ENCODE measurements at regions not wholly inside any gene's neighbourhood (a gene's known extent, or its start where the extent isn't known, plus 50 kb on each side); places are given as distances from the start of the nearest gene placed in this dataset.

GRCh38 chr10:78684947-78685346 is 383.8 kb upstream of the ZMIZ1 start:
- no peaks in the 10 kb centered on the region for H3F3A ChIP-seq (ENCODE audit: insufficient read depth, low read length)
- H4K20me1 ChIP-seq (ENCODE audit: insufficient read depth, low read length), result no peaks in the 10 kb centered on the region
- H3K4me1 ChIP-seq (ENCODE audit: insufficient read depth, low read length, severe bottlenecking), result no peaks in the 10 kb centered on the region
- no peak overlapping the region for H3K27ac ChIP-seq (ENCODE audit: low read depth, low read length, poor library complexity, severe bottlenecking)
- H3K27me3 ChIP-seq (ENCODE audit: insufficient read depth, low read length), result no peaks in the 10 kb centered on the region
- no peaks in the 10 kb centered on the region for H3K79me2 ChIP-seq (ENCODE audit: insufficient read depth, low read length)
- no peaks in the 10 kb centered on the region for H3K9me2 ChIP-seq (ENCODE audit: low read depth, low read length)
- H3K36me3 ChIP-seq (ENCODE audit: insufficient read depth, low read length), result no peaks in the 10 kb centered on the region
- no peak overlapping the region for H3K4me2 ChIP-seq (ENCODE audit: low read length)
- H3K9me3 ChIP-seq (ENCODE audit: low read length), result no peaks in the 10 kb centered on the region
- H3K9ac ChIP-seq (ENCODE audit: low read length), result no peak overlapping the region
- no peak overlapping the region for H2AFZ ChIP-seq (ENCODE audit: low read length)
- no peak for TF ChIP-seq EZH2 (IDR thresholded peaks at IDR 0.05; ENCODE audit: borderline replicate concordance, low read length)
- TF ChIP-seq CTCF (IDR thresholded peaks at IDR 0.05; ENCODE audit: low read length), result no peak
- no peak overlapping the region for H3K4me3 ChIP-seq (ENCODE audit: low read depth, low read length, poor library complexity, severe bottlenecking)

DNA sequence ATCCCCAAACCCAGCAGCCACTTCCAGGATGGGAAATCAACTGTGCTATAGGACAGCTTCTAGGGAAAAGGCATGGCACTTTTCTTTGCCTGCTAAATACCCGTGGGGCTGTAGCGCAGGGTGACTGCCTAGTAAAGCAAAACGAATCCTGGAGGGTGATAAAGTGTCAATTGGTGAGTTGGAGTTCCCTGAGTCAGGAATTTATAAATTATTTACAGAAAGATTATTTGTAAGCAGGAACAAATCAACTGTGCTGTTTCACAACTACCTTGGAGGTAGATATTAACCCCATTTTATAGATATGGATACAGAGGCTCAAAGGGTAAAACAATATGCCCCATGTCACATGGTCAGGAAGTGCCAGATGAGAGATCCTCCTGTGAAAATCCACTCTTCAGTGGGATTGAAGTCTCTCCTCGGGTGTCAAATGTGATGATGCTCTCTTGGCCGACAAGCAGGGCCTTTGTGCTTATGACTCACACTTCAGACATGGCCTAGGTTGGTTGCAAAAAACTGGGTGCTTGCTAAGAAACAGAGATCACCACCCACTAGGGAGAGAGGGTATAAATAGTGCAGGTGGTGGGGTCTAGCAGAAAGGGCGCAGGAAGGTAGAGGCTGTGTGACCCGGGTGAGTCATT is 383.2 kb upstream of the ZMIZ1 start:
- H3F3A ChIP-seq (ENCODE audit: insufficient read depth, low read length), result no peaks in the 10 kb centered on the region
- no peaks in the 10 kb centered on the region for H3K27me3 ChIP-seq (ENCODE audit: insufficient read depth, low read length)
- H3K4me1 ChIP-seq (ENCODE audit: insufficient read depth, low read length, severe bottlenecking), result no peaks in the 10 kb centered on the region
- TF ChIP-seq EZH2 (IDR thresholded peaks at IDR 0.05; ENCODE audit: borderline replicate concordance, low read length) (no peak), CTCF (IDR thresholded peaks at IDR 0.05; ENCODE audit: low read length) (no peak)
- H3K4me3 ChIP-seq (ENCODE audit: low read depth, low read length, poor library complexity, severe bottlenecking), result no peak overlapping the region
- no peaks in the 10 kb centered on the region for H3K9me3 ChIP-seq (ENCODE audit: low read length)
- no peaks in the 10 kb centered on the region for H3K79me2 ChIP-seq (ENCODE audit: insufficient read depth, low read length)
- no peak overlapping the region for H3K4me2 ChIP-seq (ENCODE audit: low read length)
- no peak overlapping the region for H3K9ac ChIP-seq (ENCODE audit: low read length)
- no peaks in the 10 kb centered on the region for H3K36me3 ChIP-seq (ENCODE audit: insufficient read depth, low read length)
- no peaks in the 10 kb centered on the region for H3K9me2 ChIP-seq (ENCODE audit: low read depth, low read length)
- H2AFZ ChIP-seq (ENCODE audit: low read length), result no peak overlapping the region
- H3K27ac ChIP-seq (ENCODE audit: low read depth, low read length, poor library complexity, severe bottlenecking), result no peak overlapping the region
- no peaks in the 10 kb centered on the region for H4K20me1 ChIP-seq (ENCODE audit: insufficient read depth, low read length)

- no peak overlapping the region for H3K4me2 ChIP-seq (ENCODE audit: low read length)
- H3K9me3 ChIP-seq (ENCODE audit: low read length), result no peaks in the 10 kb centered on the region
- H3K27me3 ChIP-seq (ENCODE audit: insufficient read depth, low read length), result no peaks in the 10 kb centered on the region
- H3K27ac ChIP-seq (ENCODE audit: low read depth, low read length, poor library complexity, severe bottlenecking), result no peak overlapping the region
- no peaks in the 10 kb centered on the region for H3K4me1 ChIP-seq (ENCODE audit: insufficient read depth, low read length, severe bottlenecking)
- no peaks in the 10 kb centered on the region for H4K20me1 ChIP-seq (ENCODE audit: insufficient read depth, low read length)
- no peak overlapping the region for H3K4me3 ChIP-seq (ENCODE audit: low read depth, low read length, poor library complexity, severe bottlenecking)
- TF ChIP-seq CTCF (IDR thresholded peaks at IDR 0.05; ENCODE audit: low read length), result no peak
- TF ChIP-seq EZH2 (IDR thresholded peaks at IDR 0.05; ENCODE audit: borderline replicate concordance, low read length), result no peak
- H3F3A ChIP-seq (ENCODE audit: insufficient read depth, low read length), result no peaks in the 10 kb centered on the region
- H3K36me3 ChIP-seq (ENCODE audit: insufficient read depth, low read length), result no peaks in the 10 kb centered on the region
- H3K79me2 ChIP-seq (ENCODE audit: insufficient read depth, low read length), result no peaks in the 10 kb centered on the region
- no peak overlapping the region for H3K9ac ChIP-seq (ENCODE audit: low read length)
- H2AFZ ChIP-seq (ENCODE audit: low read length), result no peak overlapping the region
- H3K9me2 ChIP-seq (ENCODE audit: low read depth, low read length), result no peaks in the 10 kb centered on the region
Measured at GRCh38 chr10:78686444-78687060, 382.2 kb upstream of the ZMIZ1 start.
